ENCODE measurements at regions not wholly inside any gene's neighbourhood (a gene's known extent, or its start where the extent isn't known, plus 50 kb on each side); places are given as distances from the start of the nearest gene placed in this dataset.

DNA sequence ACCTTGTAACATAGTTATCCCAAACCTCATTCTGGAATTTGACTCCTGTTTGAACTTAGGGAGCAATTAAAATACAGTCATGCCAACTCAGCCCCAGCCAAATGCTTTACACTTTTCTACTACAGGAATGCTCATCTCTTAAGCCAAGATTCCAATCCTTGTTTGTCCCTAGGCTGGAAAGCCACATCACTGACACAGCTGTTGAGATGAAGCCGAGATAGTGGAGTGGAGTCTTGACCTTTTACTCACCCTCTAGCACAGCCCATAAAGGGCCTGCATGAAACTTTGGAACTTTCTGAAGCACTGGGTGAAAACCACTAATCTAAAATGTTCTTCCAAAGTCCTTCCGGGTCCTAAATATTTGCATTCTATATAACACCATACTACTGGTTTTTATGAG, 247.3 kb downstream of the ETV1 start:
- TF ChIP-seq SP1 (IDR thresholded peaks at IDR 0.05) (no peak), TARDBP (IDR thresholded peaks at IDR 0.05) (no peak), FOXM1 (IDR thresholded peaks at IDR 0.05; ENCODE audit: borderline replicate concordance) (no peak), FOXA1 (IDR thresholded peaks at IDR 0.05) (no peak), SUZ12 (IDR thresholded peaks at IDR 0.05) (no peak), HDGF (IDR thresholded peaks at IDR 0.05; ENCODE audit: borderline replicate concordance) (no peak)
- TF ChIP-seq, protein P1, sequence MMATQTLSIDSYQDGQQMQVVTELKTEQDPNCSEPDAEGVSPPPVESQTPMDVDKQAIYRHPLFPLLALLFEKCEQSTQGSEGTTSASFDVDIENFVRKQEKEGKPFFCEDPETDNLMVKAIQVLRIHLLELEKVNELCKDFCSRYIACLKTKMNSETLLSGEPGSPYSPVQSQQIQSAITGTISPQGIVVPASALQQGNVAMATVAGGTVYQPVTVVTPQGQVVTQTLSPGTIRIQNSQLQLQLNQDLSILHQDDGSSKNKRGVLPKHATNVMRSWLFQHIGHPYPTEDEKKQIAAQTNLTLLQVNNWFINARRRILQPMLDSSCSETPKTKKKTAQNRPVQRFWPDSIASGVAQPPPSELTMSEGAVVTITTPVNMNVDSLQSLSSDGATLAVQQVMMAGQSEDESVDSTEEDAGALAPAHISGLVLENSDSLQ (IDR thresholded peaks at IDR 0.05) = no peak

Measured in HEK293T (cell line).